NCI-H69 (cell line): ENCODE measurements at regions not wholly inside any gene's neighbourhood (a gene's known extent, or its start where the extent isn't known, plus 50 kb on each side); places are given as distances from the start of the nearest gene placed in this dataset.
"Not testable (repeated sequence)": the region's sequence is repeated elsewhere in the genome, so short reads cannot be mapped to it uniquely, and the experiment has no call there.

Source experiments
- DNase-seq: peaks from one replicate; lab custom pipeline; 2025; lab: John Stamatoyannopoulos, UW

- DNase-seq: no peak
Observed at GRCh38 chr5:89662499-89662898, 747.1 kb downstream of the CETN3 start.

GRCh38 chr5:89638871-89639270 lies 755.9 kb upstream of the MEF2C start:
- DNase-seq: no peak

- not testable (repeated sequence) for DNase-seq
Observed at GRCh38 chr5:89634176-89634575, 751.2 kb upstream of the MEF2C start.

GRCh38 chr5:89630064-89630463 lies 747.1 kb upstream of the MEF2C start:
- DNase-seq: not testable (repeated sequence)

GRCh38 chr5:89628876-89629635 lies 746.1 kb upstream of the MEF2C start:
- DNase-seq: no peak

GRCh38 chr5:89615839-89616518 lies 733.0 kb upstream of the MEF2C start:
- DNase-seq: no peak

- DNase-seq: no peak
Observed at GRCh38 chr5:89613222-89613956, 730.4 kb upstream of the MEF2C start.

GRCh38 chr5:89606939-89607534 lies 724.1 kb upstream of the MEF2C start:
- no peak for DNase-seq

- DNase-seq: no peak
Observed at GRCh38 chr5:89604342-89604741, 721.4 kb upstream of the MEF2C start.

GRCh38 chr5:89601880-89602279 lies 718.9 kb upstream of the MEF2C start:
- no peak for DNase-seq

GRCh38 chr5:89597878-89598277 lies 714.9 kb upstream of the MEF2C start:
- DNase-seq: no peak

- no peak for DNase-seq
Observed at GRCh38 chr5:89596821-89597220, 713.8 kb upstream of the MEF2C start.

- no peak for DNase-seq
Observed at GRCh38 chr5:89595056-89595455, 712.1 kb upstream of the MEF2C start.

- DNase-seq: peak; percentile 87
Observed at GRCh38 chr5:89584339-89584956, 701.5 kb upstream of the MEF2C start.

- DNase-seq: no peak
Observed at GRCh38 chr5:89583534-89583933, 700.5 kb upstream of the MEF2C start.

GRCh38 chr5:89582768-89583339 lies 699.9 kb upstream of the MEF2C start:
- DNase-seq: no peak

- no peak for DNase-seq
Observed at GRCh38 chr5:89580976-89581375, 698.0 kb upstream of the MEF2C start.

GRCh38 chr5:89575319-89575718 lies 692.3 kb upstream of the MEF2C start:
- no peak for DNase-seq

GRCh38 chr5:89573345-89573744 lies 690.4 kb upstream of the MEF2C start:
- no peak for DNase-seq

GRCh38 chr5:89572696-89573095 lies 689.7 kb upstream of the MEF2C start:
- no peak for DNase-seq

- no peak for DNase-seq
Observed at GRCh38 chr5:89570557-89570956, 687.6 kb upstream of the MEF2C start.

- DNase-seq: no peak
Observed at GRCh38 chr5:89566340-89566739, 683.4 kb upstream of the MEF2C start.
